ENCODE measurements at regions not wholly inside any gene's neighbourhood (a gene's known extent, or its start where the extent isn't known, plus 50 kb on each side); places are given as distances from the start of the nearest gene placed in this dataset.

DNA sequence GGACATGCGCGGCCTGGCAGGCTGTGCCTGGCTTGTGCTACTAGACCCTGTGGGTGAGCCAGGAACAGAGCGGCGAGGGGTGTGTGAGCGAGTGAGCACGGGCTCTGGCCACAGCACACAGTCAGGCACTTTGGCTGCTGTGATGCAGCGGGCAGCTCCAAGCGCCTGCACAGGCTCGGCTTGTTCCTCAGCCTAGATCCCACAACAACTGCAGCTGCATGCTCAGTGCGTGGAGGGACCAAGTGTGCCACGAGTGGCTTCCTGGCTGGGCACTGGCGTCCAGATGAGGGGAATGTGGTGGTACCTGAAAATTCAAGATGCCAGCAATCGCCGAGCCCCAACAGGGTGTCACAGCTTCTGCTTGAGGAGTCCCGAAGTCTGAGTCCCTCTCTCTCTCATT lies 1056.6 kb downstream of the RAPGEF2 start:
- no peak for TF ChIP-seq POLR2AphosphoS5 (IDR thresholded peaks at IDR 0.05)
- TF ChIP-seq, protein P1, sequence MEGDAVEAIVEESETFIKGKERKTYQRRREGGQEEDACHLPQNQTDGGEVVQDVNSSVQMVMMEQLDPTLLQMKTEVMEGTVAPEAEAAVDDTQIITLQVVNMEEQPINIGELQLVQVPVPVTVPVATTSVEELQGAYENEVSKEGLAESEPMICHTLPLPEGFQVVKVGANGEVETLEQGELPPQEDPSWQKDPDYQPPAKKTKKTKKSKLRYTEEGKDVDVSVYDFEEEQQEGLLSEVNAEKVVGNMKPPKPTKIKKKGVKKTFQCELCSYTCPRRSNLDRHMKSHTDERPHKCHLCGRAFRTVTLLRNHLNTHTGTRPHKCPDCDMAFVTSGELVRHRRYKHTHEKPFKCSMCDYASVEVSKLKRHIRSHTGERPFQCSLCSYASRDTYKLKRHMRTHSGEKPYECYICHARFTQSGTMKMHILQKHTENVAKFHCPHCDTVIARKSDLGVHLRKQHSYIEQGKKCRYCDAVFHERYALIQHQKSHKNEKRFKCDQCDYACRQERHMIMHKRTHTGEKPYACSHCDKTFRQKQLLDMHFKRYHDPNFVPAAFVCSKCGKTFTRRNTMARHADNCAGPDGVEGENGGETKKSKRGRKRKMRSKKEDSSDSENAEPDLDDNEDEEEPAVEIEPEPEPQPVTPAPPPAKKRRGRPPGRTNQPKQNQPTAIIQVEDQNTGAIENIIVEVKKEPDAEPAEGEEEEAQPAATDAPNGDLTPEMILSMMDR (IDR thresholded peaks at IDR 0.05): no peak
- TF ChIP-seq EP300 (IDR thresholded peaks at IDR 0.05): no peak
- TF ChIP-seq POLR2A (IDR thresholded peaks at IDR 0.05; ENCODE audit: low read depth): no peak

Data from esophagus muscularis mucosa (tissue), 4 donors.